ENCODE measurements at regions not wholly inside any gene's neighbourhood (a gene's known extent, or its start where the extent isn't known, plus 50 kb on each side); places are given as distances from the start of the nearest gene placed in this dataset.

DNA sequence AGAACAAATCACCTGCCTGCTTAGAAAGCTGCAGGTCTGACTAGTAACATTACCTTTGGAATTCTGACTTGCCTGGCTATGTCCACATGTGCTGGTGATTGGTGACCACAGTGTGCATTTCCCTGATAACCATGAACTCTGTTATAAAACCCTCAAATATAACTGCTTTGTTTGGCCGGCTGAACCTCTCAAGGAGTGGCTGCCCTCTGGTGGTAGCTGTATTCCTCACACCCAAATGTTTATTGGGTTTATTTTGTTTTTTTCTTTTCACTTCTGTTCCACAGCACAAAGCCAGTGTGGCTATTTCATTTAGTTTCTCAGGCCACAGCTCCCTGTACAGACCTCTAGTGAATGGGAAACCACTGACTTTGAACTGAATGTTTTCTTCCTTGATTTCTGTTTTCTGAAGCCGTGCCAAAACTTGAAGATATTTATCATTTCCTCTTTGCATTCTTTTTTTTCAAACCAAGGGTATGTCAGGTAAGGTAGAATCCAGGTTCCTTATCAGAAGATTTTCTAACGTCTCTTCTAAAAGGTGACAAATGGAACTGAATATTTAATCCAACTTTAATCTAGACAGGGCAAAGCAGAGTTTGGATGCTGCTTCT is 549.0 kb upstream of the VRK2 start:
- peak; percentile 71 for DNase-seq (ENCODE audit: low spot score)

DNA sequence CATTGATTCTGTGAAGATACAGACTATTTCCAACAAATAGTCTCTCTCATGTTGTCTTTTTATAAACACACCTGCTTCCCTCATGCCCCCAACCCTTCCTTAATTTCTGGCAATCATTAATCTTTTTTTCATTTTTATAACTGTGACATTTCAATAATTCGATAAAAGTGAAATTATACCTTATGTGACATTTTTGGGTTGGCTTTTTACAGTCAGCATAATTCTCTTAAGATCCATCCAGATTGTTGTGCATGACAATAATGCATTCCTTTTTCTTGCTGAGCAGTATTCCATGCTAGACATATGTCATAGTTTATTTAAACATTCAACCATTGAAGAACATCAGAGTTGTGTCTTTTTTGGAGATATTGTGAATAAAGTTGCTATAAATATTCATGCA is 541.8 kb upstream of the VRK2 start:
- no peak for DNase-seq (ENCODE audit: low spot score)

DNA sequence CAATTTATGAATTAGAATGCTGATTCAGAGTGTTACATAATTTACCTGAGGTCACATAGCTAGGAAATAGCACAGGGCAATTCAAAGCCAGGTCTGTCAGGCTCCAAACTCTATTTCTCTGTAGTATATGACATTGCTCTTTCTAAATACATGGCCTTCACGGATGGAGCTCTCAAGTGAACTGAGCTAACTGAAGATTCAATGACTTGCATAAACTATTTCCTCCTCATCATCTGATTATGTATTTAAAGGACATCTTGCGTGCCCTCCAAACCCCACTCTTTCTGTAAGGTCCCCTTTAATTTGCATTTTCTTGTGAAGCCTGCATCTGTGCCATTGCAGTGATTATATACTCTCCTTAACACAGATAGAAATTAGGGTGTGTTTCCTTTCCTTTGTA is 537.4 kb upstream of the VRK2 start:
- no peak for DNase-seq (ENCODE audit: low spot score)

DNA sequence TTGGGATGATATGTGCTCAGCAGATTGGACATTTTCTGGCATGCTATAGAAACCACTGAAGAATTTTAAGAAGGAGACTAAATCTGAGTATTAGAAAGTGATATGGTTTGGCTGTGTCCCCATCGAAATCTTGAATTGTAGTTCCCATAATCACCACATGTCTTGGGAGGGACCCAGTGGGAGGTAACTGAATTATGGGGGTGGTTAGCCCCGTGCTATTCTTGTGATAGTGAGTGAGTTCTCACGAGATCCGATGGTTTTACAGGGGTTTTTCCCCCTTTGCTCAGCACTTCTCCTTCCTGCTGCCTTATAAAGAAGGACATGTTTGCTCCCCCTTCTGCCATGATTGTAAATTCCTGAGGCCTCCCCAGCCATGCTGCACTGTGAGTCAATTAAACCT is 535.9 kb upstream of the VRK2 start:
- no peak for DNase-seq (ENCODE audit: low spot score)

DNA sequence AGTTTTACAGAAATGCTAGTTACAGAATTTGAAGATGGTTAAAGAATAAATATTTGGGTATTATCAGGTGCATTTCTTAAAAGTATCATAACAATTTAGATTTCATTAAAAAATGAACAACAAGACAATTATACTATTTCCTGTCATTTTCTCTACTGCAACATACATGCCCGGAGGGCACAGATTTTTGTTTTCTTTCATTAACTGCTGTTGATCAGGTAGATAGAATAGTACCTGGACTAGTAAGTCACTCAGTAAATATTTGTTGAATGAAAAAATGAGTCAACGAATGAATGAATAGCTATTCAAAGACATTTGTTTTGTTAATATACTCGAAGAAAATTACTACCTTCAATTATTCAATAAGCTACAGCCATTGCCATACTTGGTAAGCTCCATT is 531.2 kb upstream of the VRK2 start:
- DNase-seq (ENCODE audit: low spot score), result no peak

DNA sequence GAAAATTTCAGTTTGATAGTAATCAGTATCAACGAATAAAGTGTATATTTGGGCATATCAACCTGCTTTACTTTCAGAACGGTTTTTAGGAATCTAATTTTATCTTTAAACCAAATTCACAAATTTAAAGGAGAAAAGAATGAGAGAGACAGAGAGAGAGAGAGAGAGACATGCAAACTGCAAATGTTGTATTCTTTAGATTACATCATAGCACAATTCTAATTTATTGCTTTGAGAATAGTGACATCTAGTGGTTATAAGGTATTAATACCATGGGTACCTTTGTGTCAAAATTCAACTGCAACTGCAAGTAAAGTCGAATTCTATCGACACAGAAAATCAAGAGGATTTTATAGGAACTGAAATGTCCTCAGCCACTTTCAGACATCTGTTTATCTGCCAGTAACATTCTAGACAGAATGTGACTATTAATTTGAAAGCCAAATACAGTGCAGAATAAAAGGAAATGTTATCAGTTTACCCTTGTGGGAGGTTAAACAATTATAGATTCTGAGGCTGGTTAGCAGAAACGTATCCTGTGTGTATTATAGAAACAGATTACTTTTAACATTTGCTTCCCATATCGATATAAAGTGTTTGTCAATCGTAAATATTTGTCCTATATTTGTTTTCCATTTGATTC is 529.8 kb upstream of the VRK2 start:
- DNase-seq (ENCODE audit: low spot score), result peak; percentile 49

DNA sequence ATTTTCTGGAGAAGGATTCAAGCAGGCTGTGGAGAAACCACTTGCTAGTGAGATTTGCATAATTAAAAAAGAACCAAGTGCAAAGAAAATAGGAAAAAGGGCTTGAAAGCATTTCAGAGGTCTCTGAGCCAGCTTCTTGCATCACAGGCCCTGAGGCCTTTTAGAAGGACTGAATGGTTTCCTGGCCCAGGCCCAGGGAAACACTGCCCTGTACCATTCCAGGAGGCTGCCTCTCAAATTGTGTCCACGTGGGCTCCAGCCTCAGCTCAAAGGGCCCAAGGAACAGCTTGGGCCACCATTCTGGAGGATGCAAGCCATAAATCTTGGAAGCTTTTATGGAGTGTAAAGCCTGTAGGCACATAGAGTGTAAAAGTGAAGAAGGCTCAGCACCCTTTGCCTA is 523.3 kb upstream of the VRK2 start:
- DNase-seq (ENCODE audit: low spot score), result no peak

DNA sequence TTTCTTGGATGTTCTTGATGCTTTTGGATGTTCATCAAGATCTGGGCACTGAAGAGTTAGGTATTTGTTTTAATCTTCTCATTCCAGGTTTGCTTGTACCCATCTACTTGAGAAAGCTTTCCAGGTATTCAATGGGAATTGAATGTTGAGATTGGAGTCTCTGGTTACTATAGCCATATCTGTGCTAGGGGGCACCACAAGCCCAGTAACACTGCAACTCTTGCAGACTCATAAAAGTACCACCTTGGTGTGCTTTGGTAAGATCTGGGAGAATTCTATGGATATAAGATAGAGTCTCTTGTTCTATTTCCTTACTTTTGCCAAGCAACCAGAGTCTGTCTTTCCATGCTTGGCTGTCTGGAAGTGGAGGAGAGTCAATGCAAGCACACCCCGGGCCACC is 518.9 kb upstream of the VRK2 start:
- DNase-seq (ENCODE audit: low spot score), result no peak

DNA sequence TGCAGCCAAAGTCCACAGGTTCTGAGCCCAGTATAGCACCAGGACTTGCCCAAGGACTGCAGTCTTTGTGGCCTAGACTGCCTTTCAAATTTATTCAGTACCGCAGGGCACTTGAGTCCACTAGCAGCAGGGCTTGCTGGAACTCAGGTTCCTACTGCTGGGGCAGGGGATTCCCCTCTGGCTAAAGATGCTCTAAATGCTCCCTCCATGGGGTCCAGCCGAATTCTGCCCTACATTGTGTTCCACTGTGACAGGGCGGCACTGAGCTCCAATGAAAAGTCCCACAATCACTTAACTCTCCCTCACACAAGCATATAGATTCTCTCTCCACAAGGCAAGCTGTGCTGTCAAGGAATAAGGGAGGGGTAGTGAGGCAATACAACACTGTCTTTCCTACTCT is 518.1 kb upstream of the VRK2 start:
- no peak for DNase-seq (ENCODE audit: low spot score)

DNA sequence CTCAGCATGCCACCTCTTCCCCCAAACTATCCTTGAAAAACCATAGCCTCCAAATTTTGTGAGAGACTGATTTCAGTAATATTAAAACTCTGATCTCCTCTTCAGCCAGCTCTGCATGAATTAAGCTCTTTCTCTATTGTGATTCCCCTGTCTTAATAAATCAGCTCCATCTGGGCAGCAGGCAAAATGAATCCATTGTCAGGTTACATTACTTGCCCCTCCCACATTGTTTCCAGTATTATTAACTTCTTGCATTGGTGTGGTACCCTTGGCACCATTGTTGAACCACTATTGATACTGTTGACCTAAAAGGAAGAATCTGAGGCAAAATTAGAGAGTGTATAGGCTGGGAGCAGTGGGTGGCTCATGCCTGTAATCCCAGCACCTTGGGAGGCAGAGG is 512.2 kb upstream of the VRK2 start:
- no peak for DNase-seq (ENCODE audit: low spot score)

DNA sequence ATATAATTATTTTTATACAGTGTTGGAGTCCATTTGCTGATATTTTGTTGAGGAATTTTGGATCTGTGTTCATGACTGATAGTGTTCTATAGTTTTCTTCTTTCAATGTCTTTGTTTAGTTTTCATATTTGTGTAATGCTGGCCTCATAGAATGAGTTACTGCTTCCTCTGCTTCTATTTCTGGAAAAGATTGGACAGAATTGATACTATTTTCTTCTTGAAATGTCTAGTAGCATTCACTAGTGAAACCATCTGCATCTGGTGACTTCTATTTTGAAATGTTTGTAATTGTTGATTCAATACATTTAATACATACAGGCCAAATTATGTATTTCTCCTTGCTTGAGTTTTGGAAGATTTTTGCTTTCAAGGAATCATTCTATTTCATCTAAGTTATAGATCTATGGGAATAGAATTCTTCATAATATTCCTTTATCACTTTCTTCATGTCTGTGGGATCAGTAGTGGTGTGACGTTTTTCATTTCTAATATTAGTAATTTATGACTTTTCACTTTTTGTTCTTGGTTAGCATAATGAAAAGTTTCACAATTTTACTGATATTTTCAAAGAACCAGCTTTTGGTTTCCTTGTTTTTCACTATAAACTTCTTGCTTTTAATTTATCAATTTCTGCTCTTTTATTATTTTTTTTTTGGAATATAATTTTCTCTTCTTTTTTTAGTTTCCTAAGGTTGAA is 509.9 kb upstream of the VRK2 start:
- no peak for DNase-seq (ENCODE audit: low spot score)

DNA sequence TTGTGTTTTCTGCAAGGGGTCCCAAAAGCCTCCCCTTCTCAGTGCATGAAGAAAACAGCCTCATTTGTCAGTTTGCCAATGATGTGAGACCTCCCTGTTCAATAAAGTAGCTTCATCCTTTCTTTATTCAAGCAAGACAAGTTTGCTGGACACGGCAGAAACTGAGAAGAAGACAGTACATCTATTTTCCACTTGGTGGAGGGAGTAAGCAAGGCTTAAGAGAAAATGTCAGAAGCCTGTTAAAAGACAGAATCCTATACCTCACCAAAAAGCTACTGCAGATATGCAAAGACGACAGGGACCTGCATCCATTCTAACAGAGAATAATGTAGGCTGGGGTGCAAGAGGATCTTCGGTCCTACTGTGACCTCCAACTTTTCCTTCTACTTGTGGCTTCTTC is 506.8 kb upstream of the VRK2 start:
- no peak for DNase-seq (ENCODE audit: low spot score)

DNA sequence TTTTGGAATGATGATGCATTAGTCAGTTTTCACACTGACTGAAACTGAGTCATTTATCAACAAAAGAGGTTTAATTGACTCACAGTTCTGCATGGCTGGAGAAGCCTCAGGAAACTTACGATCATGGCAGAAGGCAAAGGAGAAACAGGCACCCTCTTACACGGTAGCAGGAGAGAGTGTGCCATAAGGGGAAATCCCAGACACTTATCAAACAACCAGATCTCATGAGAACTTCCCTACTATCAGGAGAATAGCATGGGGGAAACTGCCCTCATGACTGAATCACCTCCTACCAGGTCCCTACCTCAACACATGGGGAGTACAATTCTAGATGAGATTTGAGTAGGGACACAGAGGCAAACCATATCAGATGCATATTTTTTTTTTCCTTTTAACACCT is 504.5 kb upstream of the VRK2 start:
- no peak for DNase-seq (ENCODE audit: low spot score)

DNA sequence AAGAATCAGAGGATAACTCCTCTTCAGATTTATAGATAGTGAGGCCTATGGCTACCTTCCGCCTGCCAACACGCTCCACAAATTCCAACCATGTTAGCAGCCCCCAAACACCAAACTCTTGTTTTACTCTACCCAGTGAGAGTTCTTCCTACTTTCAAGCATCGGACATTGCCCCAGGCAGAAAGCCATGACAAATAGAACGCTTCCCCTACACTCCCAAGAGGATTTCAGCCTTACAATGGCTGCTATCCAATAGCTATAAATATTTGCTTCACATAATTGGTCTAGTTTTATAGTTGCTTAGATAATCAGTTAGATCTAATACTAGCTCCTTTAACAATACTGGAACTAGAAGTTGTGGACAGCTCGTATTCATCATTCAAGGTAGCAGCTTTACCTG is 503.4 kb upstream of the VRK2 start:
- no peak for DNase-seq (ENCODE audit: low spot score)

DNA sequence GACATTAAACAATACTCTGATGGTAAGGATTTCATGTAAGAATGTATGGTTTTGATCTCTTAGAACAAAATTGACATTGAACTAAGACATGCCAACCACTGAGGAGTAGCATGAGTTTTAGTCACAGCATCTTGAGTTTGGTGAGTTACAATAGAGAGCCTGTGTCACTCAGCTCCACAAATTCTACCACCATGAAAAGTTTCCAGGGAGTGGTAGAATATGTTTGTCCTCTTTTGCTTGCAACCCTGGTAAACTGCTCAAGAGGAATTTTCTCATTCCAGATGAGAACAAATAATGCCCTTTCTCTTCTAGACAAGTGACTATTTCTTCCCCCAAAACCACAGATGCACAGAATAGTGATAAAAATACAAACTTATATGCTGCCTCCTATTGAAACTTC is 502.0 kb upstream of the VRK2 start:
- no peak for DNase-seq (ENCODE audit: low spot score)

DNA sequence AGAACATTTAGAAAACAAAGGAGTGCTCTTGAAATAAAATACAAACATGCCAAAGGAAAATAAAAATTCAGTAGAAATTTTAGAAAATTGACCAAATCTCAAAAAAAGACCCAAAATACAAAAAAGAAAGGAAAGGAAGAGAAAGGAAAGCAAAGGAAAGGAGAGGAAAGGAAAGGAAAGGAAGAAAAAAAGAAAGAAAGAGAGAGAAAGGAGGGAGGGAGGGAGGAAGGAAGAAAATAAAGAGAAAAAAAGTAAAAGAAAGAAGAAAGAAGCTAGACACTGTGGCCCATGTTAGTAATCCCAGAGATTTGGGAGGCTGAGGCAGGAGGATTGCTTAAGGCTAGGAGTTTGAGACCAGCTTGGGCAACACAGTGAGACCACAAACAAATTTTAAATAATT is 500.1 kb upstream of the VRK2 start:
- DNase-seq (ENCODE audit: low spot score), result no peak

DNA sequence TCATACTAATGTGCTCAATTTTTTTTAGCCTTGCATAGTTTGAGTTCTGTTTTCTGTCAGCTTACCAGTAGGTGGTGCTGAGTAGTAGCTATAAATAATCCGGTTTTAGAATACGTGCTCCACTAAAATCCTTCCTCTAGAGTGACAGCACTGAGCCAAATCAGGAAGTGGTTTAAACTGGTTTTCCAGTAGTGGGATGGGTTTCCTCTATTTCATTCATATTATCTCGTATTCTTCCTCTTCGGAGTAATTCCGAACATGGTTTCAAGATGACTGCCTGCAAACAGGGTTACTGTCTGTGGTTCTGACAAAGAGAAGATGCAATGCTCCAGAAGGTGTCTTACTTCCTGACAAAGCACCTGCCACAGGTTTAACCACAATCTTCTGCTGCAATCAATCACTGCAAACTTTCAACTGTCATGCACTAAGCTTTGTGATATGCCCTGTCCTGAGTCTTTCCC is 496.9 kb upstream of the VRK2 start:
- DNase-seq (ENCODE audit: low spot score), result no peak

DNA sequence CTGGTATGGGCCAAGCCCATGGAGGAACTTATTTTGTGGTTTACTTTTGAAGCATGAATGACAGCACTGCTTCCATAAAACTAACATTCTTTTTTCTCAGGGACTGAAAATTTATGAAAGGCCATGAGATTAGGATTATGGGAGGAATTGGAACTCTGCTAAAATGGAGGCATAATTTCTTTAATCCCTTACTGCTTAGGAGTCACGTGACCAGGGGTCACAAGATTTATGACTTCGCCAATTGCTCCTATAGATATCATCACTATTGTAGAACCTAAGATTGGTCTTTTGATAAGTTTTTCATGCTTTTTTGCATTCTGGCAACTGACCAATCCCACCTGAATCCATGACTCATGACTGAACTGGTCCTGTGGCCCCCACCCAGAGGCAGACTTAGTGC is 495.7 kb upstream of the VRK2 start:
- no peak for DNase-seq (ENCODE audit: low spot score)

DNA sequence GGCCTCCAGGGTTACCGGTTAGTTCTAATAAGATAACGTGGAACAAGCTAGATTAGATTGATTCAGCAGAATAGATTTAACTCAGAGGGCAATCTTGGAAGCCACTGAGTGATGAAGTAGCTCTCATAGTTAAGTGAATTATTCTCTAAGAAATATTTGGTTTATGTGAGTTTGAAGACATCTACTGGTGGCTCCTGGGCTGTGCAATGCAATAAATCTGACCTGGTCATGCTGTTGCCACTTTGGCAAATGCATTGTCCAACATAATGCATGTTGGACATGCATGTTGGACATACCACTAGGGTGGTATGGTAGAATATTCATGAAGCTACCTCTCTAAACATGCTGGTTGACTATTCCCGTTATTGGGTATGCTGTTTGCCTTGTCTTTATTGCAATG is 493.7 kb upstream of the VRK2 start:
- no peak for DNase-seq (ENCODE audit: low spot score)

DNA sequence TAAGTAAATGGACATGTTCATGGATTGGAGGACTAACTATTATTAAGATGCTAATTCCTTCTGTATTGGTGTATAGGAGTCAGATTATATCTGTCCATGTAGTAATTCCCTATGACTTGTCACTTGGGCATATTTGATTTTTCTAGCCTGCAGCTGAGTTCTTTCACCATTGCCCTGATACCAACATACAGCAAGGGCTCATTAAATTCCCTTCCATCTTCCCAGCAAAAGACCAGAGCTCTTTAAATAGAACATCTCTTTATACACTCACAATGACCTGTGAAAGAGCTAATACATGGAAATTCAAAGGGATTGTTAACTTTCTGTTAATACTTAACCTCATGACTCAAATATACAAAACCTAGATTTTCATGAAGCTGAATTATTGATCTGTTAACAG is 492.3 kb upstream of the VRK2 start:
- no peak for DNase-seq (ENCODE audit: low spot score)

DNA sequence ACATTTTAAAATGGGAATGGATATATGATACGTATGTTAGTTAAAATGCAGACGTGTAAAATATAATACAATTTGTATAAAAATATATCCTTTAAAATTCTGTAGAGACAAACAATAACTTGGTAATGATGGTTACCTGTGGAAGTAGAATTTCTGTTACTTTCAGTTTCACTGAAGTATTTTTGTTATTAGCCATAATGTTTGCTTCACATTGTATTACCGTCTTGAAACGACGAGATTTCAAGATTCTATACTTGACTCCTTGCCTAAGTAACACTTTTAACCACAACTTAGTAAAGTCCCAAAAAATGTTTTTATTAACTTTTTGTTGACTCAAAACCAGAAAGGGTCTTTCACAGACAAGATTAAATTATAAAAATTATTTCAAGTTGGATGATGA is 488.3 kb upstream of the VRK2 start:
- no peak for DNase-seq (ENCODE audit: low spot score)

DNA sequence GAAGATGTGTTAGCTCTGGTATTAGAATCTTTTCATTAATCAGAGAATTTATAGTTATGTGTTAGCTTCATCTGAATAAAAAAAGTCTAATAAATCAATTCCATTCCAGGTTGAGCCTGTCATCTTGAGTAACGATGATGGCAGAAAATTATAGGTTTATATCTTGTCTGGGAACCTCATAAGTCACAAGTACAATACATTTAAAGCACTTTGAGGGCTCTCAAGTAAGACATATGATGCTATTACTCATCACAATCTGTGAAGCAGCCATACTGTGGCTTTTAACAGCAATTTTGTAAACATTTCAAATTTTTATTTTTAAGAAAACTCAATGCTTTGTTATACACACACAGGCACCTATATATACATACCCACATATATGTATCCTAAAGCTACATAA is 484.1 kb upstream of the VRK2 start:
- no peak for DNase-seq (ENCODE audit: low spot score)

DNA sequence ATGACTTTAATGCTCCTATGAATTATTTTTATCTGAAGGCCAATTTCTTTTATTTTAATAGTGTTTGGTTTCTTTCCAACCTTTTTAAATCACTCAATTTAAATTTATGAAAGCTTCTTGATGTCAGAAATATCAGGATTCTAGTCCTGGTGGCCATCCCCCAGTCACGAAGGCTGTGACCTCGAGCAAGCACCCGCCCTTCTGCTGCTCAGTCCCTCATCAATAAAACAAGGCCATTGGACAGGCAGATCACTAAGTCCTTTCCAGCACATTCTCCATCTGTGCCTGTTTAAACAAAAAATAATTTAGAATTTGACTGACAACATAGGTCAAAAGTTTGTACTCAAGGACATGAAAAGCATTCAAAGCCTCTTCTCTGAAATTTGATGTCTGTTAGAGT is 483.6 kb upstream of the VRK2 start:
- DNase-seq (ENCODE audit: low spot score), result no peak
